Activated naive CD8-positive, alpha-beta T cell treated with anti-CD3 and anti-CD28 coated beads, Interleukin-2, amount 50 U/mL, for 24 hours (primary cell): ENCODE measurements at regions not wholly inside any gene's neighbourhood (a gene's known extent, or its start where the extent isn't known, plus 50 kb on each side); places are given as distances from the start of the nearest gene placed in this dataset.

Experiments used
- ATAC-seq: fragments of 150-1000 bp; cut with Tn5 transposase; one replicate; pipeline ENCODE4 v1.10.0; 2021
- DNase-seq: peaks from one replicate; pipeline ENCODE4 v3.0.0; 2021
- H3K27ac Mint-ChIP-seq: one replicate; pipeline ENCODE4 v1.8.0; 2021; ENCODE audit warnings: mild to moderate bottlenecking, mixed read lengths
- H3K27me3 Mint-ChIP-seq: one replicate; pipeline ENCODE4 v1.8.0; 2021; ENCODE audit warnings: mixed read lengths
- H3K36me3 Mint-ChIP-seq: one replicate; pipeline ENCODE4 v1.8.0; 2021; ENCODE audit warnings: low read depth, mixed read lengths
- H3K4me1 Mint-ChIP-seq: one replicate; pipeline ENCODE4 v1.8.0; 2021; ENCODE audit warnings: mixed read lengths
- H3K4me3 Mint-ChIP-seq: one replicate; pipeline ENCODE4 v1.8.0; 2021; ENCODE audit warnings: mild to moderate bottlenecking, moderate library complexity, mixed read lengths
- H3K9me3 Mint-ChIP-seq: one replicate; pipeline ENCODE4 v1.8.0; 2021; ENCODE audit warnings: mixed read lengths

GRCh38 chr12:107624493-107624892 is 61.1 kb upstream of the PWP1 start:
- Mint-ChIP-seq H3K27me3 (no peaks in the 10 kb centered on the region), H3K36me3 (peaks cover 19% of the 10 kb centered on the region), H3K27ac (no peak overlapping the region), H3K9me3 (peaks cover 15% of the 10 kb centered on the region), H3K4me3 (no peak overlapping the region), H3K4me1 (no peaks in the 10 kb centered on the region)
- no peak for ATAC-seq
- no peak for DNase-seq

GRCh38 chr12:107631715-107632114 is 53.9 kb upstream of the PWP1 start:
- Mint-ChIP-seq H3K9me3 (no peaks in the 10 kb centered on the region), H3K4me3 (no peak overlapping the region), H3K27ac (no peak overlapping the region), H3K27me3 (no peaks in the 10 kb centered on the region), H3K4me1 (no peaks in the 10 kb centered on the region), H3K36me3 (no peaks in the 10 kb centered on the region)
- DNase-seq (no peak), ATAC-seq (no peak)

- Mint-ChIP-seq H3K27ac (no peak overlapping the region), H3K9me3 (no peaks in the 10 kb centered on the region), H3K4me3 (no peak overlapping the region), H3K4me1 (no peaks in the 10 kb centered on the region), H3K27me3 (no peaks in the 10 kb centered on the region), H3K36me3 (no peaks in the 10 kb centered on the region)
- no peak for DNase-seq
- ATAC-seq = no peak
Measured at GRCh38 chr12:107632246-107632645, 53.4 kb upstream of the PWP1 start.

- ATAC-seq = no peak
- no peaks in the 10 kb centered on the region for H3K27me3 Mint-ChIP-seq
- H3K9me3 Mint-ChIP-seq = no peaks in the 10 kb centered on the region
- no peak for DNase-seq
- H3K27ac Mint-ChIP-seq = no peak overlapping the region
- H3K4me3 Mint-ChIP-seq = no peak overlapping the region
- H3K4me1 Mint-ChIP-seq = no peaks in the 10 kb centered on the region
- H3K36me3 Mint-ChIP-seq = no peaks in the 10 kb centered on the region
Measured at GRCh38 chr12:107634530-107634929, 51.1 kb upstream of the PWP1 start.

GRCh38 chr12:107635139-107635538 is 50.5 kb upstream of the PWP1 start:
- H3K36me3 Mint-ChIP-seq = no peaks in the 10 kb centered on the region
- ATAC-seq (no peak), DNase-seq (no peak)
- H3K4me1 Mint-ChIP-seq = no peaks in the 10 kb centered on the region
- no peaks in the 10 kb centered on the region for H3K9me3 Mint-ChIP-seq
- H3K4me3 Mint-ChIP-seq = no peak overlapping the region
- H3K27ac Mint-ChIP-seq = no peak overlapping the region
- H3K27me3 Mint-ChIP-seq = no peaks in the 10 kb centered on the region
